AG08396 (cell line): ENCODE measurements at regions not wholly inside any gene's neighbourhood (a gene's known extent, or its start where the extent isn't known, plus 50 kb on each side); places are given as distances from the start of the nearest gene placed in this dataset.

ENCODE experiments used
- DNase-seq: peaks from one replicate; pipeline ENCODE4 v3.0.0; 2012; ENCODE audit warnings: low spot score, mixed read lengths

- peak; percentile 69 for DNase-seq
Observed at GRCh38 chr15:31977812-31978661, 52.3 kb upstream of the CHRNA7 start.
